ENCODE measurements at regions not wholly inside any gene's neighbourhood (a gene's known extent, or its start where the extent isn't known, plus 50 kb on each side); places are given as distances from the start of the nearest gene placed in this dataset.
A peak's percentile ranks its signal among the peaks of the same experiment; 100 is the strongest.

GRCh38 chr7:84474436-84474835, 279.8 kb upstream of the SEMA3A start:
- DNase-seq: no peak

- DNase-seq: no peak
Measured at GRCh38 chr7:84471576-84471975, 277.0 kb upstream of the SEMA3A start.

- no peak for DNase-seq
Measured at GRCh38 chr7:84469034-84469433, 274.4 kb upstream of the SEMA3A start.

- DNase-seq: no peak
Measured at GRCh38 chr7:84462259-84462658, 267.7 kb upstream of the SEMA3A start.

GRCh38 chr7:84461093-84461492, 266.5 kb upstream of the SEMA3A start:
- no peak for DNase-seq

GRCh38 chr7:84455788-84456187, 261.2 kb upstream of the SEMA3A start:
- DNase-seq: peak; percentile 56 to 89

- DNase-seq: no peak
Measured at GRCh38 chr7:84454174-84454959, 259.8 kb upstream of the SEMA3A start.

GRCh38 chr7:84452618-84453017, 258.0 kb upstream of the SEMA3A start:
- no peak for DNase-seq

GRCh38 chr7:84450772-84451171, 256.2 kb upstream of the SEMA3A start:
- no peak for DNase-seq

- DNase-seq: no peak
Measured at GRCh38 chr7:84447636-84448293, 253.2 kb upstream of the SEMA3A start.

GRCh38 chr7:84446991-84447480, 252.4 kb upstream of the SEMA3A start:
- no peak for DNase-seq

- no peak for DNase-seq
Measured at GRCh38 chr7:84425702-84426259, 231.2 kb upstream of the SEMA3A start.

- DNase-seq: no peak
Measured at GRCh38 chr7:84422790-84423189, 228.2 kb upstream of the SEMA3A start.

- no peak for DNase-seq
Measured at GRCh38 chr7:84412161-84412969, 217.8 kb upstream of the SEMA3A start.

- DNase-seq: no peak
Measured at GRCh38 chr7:84399661-84400060, 205.1 kb upstream of the SEMA3A start.

- no peak for DNase-seq
Measured at GRCh38 chr7:84394219-84394618, 199.6 kb upstream of the SEMA3A start.

- no peak for DNase-seq
Measured at GRCh38 chr7:84393786-84394185, 199.2 kb upstream of the SEMA3A start.

GRCh38 chr7:84390845-84391244, 196.3 kb upstream of the SEMA3A start:
- DNase-seq: no peak

GRCh38 chr7:84389242-84389641, 194.7 kb upstream of the SEMA3A start:
- DNase-seq: no peak

- DNase-seq: no peak
Measured at GRCh38 chr7:84387595-84387994, 193.0 kb upstream of the SEMA3A start.

- DNase-seq: no peak
Measured at GRCh38 chr7:84384417-84384816, 189.8 kb upstream of the SEMA3A start.

GRCh38 chr7:84379446-84379845, 184.9 kb upstream of the SEMA3A start:
- DNase-seq: no peak

- no peak for DNase-seq
Measured at GRCh38 chr7:84372712-84373111, 178.1 kb upstream of the SEMA3A start.
